ENCODE measurements at regions not wholly inside any gene's neighbourhood (a gene's known extent, or its start where the extent isn't known, plus 50 kb on each side); places are given as distances from the start of the nearest gene placed in this dataset.

DNA sequence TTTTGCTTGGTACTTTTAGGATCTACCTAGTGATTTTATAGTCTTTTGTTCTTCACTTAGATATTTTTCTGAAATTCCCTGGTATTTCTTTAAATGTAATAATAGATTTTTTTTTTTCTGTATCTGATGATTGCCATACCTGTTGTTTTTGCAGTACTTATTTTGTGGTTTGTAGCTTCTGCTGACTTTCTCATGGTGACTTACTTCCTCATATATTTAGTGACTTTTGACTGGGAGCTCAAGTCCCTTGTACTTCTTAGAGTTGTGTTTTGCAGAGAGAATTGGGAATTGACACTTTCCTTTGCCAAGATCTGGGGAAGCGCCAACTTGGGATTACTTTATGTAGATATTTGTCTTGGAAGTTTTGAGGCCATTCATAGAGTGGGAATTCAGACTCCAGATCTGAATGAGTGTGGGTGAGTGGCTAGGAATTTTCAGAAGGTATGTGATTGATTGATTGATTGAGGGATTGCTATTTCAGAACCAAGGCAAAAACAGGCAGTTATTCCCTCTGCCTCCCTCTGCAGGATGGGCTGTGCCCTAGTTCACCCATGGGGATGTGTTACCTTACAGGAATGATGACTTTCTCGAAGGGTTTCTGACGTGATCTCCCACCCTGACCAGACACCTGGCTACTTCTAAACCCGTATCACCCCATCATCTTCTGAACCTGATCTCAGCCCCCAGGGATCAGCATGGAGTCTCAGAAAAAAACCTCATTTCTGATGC lies 219.5 kb downstream of the URB2 start:
- no peak for TF ChIP-seq POLR2A (IDR thresholded peaks at IDR 0.05; ENCODE audit: extremely low read depth, insufficient read length)
- TF ChIP-seq, protein P1, sequence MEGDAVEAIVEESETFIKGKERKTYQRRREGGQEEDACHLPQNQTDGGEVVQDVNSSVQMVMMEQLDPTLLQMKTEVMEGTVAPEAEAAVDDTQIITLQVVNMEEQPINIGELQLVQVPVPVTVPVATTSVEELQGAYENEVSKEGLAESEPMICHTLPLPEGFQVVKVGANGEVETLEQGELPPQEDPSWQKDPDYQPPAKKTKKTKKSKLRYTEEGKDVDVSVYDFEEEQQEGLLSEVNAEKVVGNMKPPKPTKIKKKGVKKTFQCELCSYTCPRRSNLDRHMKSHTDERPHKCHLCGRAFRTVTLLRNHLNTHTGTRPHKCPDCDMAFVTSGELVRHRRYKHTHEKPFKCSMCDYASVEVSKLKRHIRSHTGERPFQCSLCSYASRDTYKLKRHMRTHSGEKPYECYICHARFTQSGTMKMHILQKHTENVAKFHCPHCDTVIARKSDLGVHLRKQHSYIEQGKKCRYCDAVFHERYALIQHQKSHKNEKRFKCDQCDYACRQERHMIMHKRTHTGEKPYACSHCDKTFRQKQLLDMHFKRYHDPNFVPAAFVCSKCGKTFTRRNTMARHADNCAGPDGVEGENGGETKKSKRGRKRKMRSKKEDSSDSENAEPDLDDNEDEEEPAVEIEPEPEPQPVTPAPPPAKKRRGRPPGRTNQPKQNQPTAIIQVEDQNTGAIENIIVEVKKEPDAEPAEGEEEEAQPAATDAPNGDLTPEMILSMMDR (IDR thresholded peaks at IDR 0.05; ENCODE audit: low read depth, low read length), result no peak

Data from NB4 (cell line).